ENCODE measurements at regions not wholly inside any gene's neighbourhood (a gene's known extent, or its start where the extent isn't known, plus 50 kb on each side); places are given as distances from the start of the nearest gene placed in this dataset.

GRCh38 chr18:72201032-72201431, 343.1 kb downstream of the CBLN2 start:
- intact Hi-C loops (cut with micrococcal nuclease; ENCODE audit: unreplicated experiment) (no loop called here), in situ Hi-C loops (cut with HindIII; ENCODE audit: low pct_unique_long_range_greater_than_20kb, low sequenced_read_pairs) (no loop called here)
- CTCF ChIA-PET: no interaction called here
- no peaks in the 10 kb centered on the region for H3K36me3 ChIP-seq (ENCODE audit: control insufficient read depth, insufficient read depth, low read length)
- DNase-seq (ENCODE audit: low read depth, low spot score) (no peak), ATAC-seq (no peak)
- TF ChIP-seq REST (IDR thresholded peaks at IDR 0.05; ENCODE audit: insufficient read depth in 1 of 2, low read depth in 2 of 2, low read length in 1 of 2) (no peak), POLR2AphosphoS5 (IDR thresholded peaks at IDR 0.05; ENCODE audit: low read depth, low read length) (no peak), SIN3A (IDR thresholded peaks at IDR 0.05; ENCODE audit: borderline replicate concordance, insufficient read depth, low read depth, low read length) (no peak)
- H3K27ac ChIP-seq (ENCODE audit: low read length): no peak overlapping the region
- POLR2A ChIA-PET: no interaction called here
- no peak overlapping the region for H3K4me3 ChIP-seq (ENCODE audit: low read depth in 2 of 2, low read length in 2 of 2)
- H3K27me3 ChIP-seq (ENCODE audit: control insufficient read depth, insufficient read depth, low read length): no peaks in the 10 kb centered on the region
- no peaks in the 10 kb centered on the region for H3K4me1 ChIP-seq (ENCODE audit: control insufficient read depth, insufficient read depth, low read length)
- no peaks in the 10 kb centered on the region for H3K9me3 ChIP-seq (ENCODE audit: control insufficient read depth, insufficient read depth, low read depth, low read length)
- no TSS peak for BruUV-seq (replicated peaks)

- Histone ChIP-seq H3K27me3 (ENCODE audit: control insufficient read depth, insufficient read depth, low read length) (no peaks in the 10 kb centered on the region), H3K36me3 (ENCODE audit: control insufficient read depth, insufficient read depth, low read length) (no peaks in the 10 kb centered on the region), H3K9me3 (ENCODE audit: control insufficient read depth, insufficient read depth, low read depth, low read length) (no peaks in the 10 kb centered on the region), H3K4me3 (ENCODE audit: low read depth in 2 of 2, low read length in 2 of 2) (no peak overlapping the region), H3K27ac (ENCODE audit: low read length) (no peak overlapping the region), H3K4me1 (ENCODE audit: control insufficient read depth, insufficient read depth, low read length) (no peaks in the 10 kb centered on the region)
- no TSS peak for BruUV-seq (replicated peaks)
- TF ChIP-seq, protein P1, sequence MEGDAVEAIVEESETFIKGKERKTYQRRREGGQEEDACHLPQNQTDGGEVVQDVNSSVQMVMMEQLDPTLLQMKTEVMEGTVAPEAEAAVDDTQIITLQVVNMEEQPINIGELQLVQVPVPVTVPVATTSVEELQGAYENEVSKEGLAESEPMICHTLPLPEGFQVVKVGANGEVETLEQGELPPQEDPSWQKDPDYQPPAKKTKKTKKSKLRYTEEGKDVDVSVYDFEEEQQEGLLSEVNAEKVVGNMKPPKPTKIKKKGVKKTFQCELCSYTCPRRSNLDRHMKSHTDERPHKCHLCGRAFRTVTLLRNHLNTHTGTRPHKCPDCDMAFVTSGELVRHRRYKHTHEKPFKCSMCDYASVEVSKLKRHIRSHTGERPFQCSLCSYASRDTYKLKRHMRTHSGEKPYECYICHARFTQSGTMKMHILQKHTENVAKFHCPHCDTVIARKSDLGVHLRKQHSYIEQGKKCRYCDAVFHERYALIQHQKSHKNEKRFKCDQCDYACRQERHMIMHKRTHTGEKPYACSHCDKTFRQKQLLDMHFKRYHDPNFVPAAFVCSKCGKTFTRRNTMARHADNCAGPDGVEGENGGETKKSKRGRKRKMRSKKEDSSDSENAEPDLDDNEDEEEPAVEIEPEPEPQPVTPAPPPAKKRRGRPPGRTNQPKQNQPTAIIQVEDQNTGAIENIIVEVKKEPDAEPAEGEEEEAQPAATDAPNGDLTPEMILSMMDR (IDR thresholded peaks at IDR 0.05): no peak
- no peak for TF ChIP-seq TCF7L2 (IDR thresholded peaks at IDR 0.05; ENCODE audit: low read depth, low read length)
- no peak for TF ChIP-seq POLR2AphosphoS5 (IDR thresholded peaks at IDR 0.05; ENCODE audit: low read depth, low read length)
- no peak for TF ChIP-seq REST (IDR thresholded peaks at IDR 0.05; ENCODE audit: insufficient read depth in 1 of 2, low read depth in 2 of 2, low read length in 1 of 2)
- no peak for TF ChIP-seq SIN3A (IDR thresholded peaks at IDR 0.05; ENCODE audit: borderline replicate concordance, insufficient read depth, low read depth, low read length)
- ChIA-PET POLR2A (no interaction called here), CTCF (no interaction called here)
- DNase-seq (ENCODE audit: low read depth, low spot score): no peak
- intact Hi-C loops (cut with micrococcal nuclease; ENCODE audit: unreplicated experiment) (no loop called here), in situ Hi-C loops (cut with HindIII; ENCODE audit: low pct_unique_long_range_greater_than_20kb, low sequenced_read_pairs) (no loop called here)
- no peak for ATAC-seq
Measured at GRCh38 chr18:72197591-72197990, 346.6 kb downstream of the CBLN2 start.
